Endothelial cell (in vitro differentiated cells): ENCODE measurements at regions not wholly inside any gene's neighbourhood (a gene's known extent, or its start where the extent isn't known, plus 50 kb on each side); places are given as distances from the start of the nearest gene placed in this dataset.

Experiments used
- DNase-seq: peaks from one replicate; pipeline ENCODE4 v3.0.0; 2021; ENCODE audit warnings: low spot score
- H3K27ac Mint-ChIP-seq: one replicate; pipeline ENCODE4 v1.8.0; 2021; ENCODE audit warnings: mixed read lengths, inconsistent platforms; ENCODE audit not compliant: unreplicated experiment
- H3K27me3 Mint-ChIP-seq: one replicate; pipeline ENCODE4 v1.8.0; 2021; ENCODE audit warnings: mild to moderate bottlenecking, moderate library complexity, mixed read lengths, inconsistent platforms; ENCODE audit not compliant: unreplicated experiment
- H3K36me3 Mint-ChIP-seq: one replicate; pipeline ENCODE4 v1.8.0; 2021; ENCODE audit warnings: mild to moderate bottlenecking, low read depth, mixed read lengths, inconsistent platforms; ENCODE audit not compliant: unreplicated experiment
- H3K4me1 Mint-ChIP-seq: one replicate; pipeline ENCODE4 v1.8.0; 2021; ENCODE audit warnings: mild to moderate bottlenecking, mixed read lengths, inconsistent platforms; ENCODE audit not compliant: unreplicated experiment
- H3K4me3 Mint-ChIP-seq: one replicate; pipeline ENCODE4 v1.8.0; 2021; ENCODE audit warnings: mild to moderate bottlenecking, mixed read lengths, inconsistent platforms; ENCODE audit not compliant: unreplicated experiment
- H3K9me3 Mint-ChIP-seq: one replicate; pipeline ENCODE4 v1.8.0; 2021; ENCODE audit warnings: mixed read lengths, inconsistent platforms; ENCODE audit not compliant: unreplicated experiment
- TF ChIP-seq, protein P1 (sequence below): fragments of 200-600 bp; sonication (generic); IDR thresholded peaks from one replicate; pipeline ENCODE4 v1.5.0; 2021; ENCODE audit warnings: antibody characterized with exemption; ENCODE audit not compliant: unreplicated experiment

DNA sequence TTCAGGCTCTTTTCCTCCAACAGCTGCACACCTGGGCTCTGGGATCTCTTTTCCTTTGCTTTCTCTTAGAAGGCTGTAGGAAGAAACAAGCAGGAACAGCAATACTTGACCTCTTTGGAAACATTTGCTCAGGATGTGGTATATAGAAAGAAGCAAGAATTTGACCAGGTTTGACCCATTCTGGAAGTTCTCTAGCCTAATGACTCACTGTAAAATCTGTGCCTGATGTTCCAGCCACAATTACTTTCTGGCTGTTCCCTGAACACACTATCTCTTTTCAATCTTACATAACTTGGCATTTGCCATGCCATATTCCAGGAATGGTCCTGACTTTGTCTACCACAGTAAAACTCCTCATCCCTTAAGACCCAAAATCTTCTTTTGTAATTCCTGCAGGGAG is 419.9 kb upstream of the DAB1 start:
- Mint-ChIP-seq H3K36me3 (peaks cover 9% of the 10 kb centered on the region), H3K9me3 (peaks cover 18% of the 10 kb centered on the region), H3K4me1 (no peaks in the 10 kb centered on the region), H3K27ac (no peak overlapping the region), H3K4me3 (no peak overlapping the region), H3K27me3 (peaks cover 5% of the 10 kb centered on the region)
- TF ChIP-seq, protein P1, sequence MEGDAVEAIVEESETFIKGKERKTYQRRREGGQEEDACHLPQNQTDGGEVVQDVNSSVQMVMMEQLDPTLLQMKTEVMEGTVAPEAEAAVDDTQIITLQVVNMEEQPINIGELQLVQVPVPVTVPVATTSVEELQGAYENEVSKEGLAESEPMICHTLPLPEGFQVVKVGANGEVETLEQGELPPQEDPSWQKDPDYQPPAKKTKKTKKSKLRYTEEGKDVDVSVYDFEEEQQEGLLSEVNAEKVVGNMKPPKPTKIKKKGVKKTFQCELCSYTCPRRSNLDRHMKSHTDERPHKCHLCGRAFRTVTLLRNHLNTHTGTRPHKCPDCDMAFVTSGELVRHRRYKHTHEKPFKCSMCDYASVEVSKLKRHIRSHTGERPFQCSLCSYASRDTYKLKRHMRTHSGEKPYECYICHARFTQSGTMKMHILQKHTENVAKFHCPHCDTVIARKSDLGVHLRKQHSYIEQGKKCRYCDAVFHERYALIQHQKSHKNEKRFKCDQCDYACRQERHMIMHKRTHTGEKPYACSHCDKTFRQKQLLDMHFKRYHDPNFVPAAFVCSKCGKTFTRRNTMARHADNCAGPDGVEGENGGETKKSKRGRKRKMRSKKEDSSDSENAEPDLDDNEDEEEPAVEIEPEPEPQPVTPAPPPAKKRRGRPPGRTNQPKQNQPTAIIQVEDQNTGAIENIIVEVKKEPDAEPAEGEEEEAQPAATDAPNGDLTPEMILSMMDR, result no peak
- no peak for DNase-seq

DNA sequence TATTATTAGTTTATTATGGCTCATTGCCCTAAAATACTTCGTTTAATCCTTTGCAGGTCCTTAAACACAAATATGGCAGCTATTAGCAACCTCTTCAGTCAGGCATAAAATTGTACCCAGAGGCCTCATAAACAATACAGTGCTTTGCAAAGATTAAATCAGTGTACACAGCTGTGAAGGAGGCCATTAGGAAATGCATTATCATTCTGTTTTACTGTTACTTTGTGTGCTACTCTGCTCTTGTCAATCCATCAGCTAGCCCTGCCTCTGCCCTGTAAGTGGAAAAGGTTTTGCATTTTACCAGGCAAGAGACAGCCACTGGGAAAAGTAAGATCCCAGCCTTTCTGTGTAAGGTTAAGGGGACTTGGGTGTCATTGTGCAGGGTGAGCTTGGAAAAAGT is 415.7 kb upstream of the DAB1 start:
- H3K27ac Mint-ChIP-seq, result no peak overlapping the region
- no peaks in the 10 kb centered on the region for H3K4me1 Mint-ChIP-seq
- peaks cover 2% of the 10 kb centered on the region for H3K27me3 Mint-ChIP-seq
- peaks cover 9% of the 10 kb centered on the region for H3K36me3 Mint-ChIP-seq
- DNase-seq, result no peak
- H3K9me3 Mint-ChIP-seq, result peaks cover 18% of the 10 kb centered on the region
- TF ChIP-seq, protein P1, result no peak
- no peak overlapping the region for H3K4me3 Mint-ChIP-seq

DNA sequence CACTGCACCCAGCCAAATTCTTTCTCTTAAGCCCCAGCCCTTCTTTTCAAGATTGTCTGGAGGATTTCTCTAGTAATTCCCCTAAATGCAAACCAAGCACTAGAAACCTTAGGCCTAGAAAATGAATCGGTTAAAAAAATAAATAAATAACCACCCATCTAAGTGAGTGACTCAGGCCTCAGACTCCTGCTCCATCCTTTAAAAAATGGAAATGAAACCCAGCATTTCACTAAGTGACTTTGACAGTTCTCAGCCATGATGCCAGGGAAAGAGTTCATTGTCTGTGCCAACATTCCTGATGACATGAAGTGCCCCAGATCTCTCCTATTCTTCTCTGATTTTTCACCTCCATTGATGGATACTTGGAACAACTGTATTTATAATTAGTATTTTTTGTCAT is 415.2 kb upstream of the DAB1 start:
- Mint-ChIP-seq H3K9me3 (peaks cover 18% of the 10 kb centered on the region), H3K27me3 (peaks cover 2% of the 10 kb centered on the region), H3K27ac (no peak overlapping the region), H3K4me3 (no peak overlapping the region), H3K36me3 (peaks cover 9% of the 10 kb centered on the region), H3K4me1 (no peaks in the 10 kb centered on the region)
- DNase-seq, result no peak
- TF ChIP-seq, protein P1, result no peak

DNA sequence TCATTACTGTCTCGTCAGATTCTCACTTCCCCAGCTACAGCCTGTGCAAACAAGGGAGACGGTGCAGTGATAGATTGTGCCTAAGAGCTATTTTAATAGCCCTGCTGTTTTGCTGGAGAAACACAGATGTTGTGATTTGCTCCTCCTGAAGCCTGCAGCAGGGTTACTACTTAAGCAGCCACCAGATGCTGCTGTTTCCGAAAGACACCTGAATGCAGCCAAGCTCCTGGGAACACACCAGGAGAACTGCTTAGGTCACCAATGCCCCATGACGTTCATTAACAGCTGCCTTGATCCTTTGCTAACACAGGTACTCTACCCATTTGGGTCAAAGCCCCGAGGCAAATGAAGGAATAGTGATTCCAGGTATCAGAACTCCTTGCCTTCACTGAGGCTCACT is 411.8 kb upstream of the DAB1 start:
- Mint-ChIP-seq H3K27me3 (no peaks in the 10 kb centered on the region), H3K4me3 (no peak overlapping the region), H3K36me3 (peaks cover 6% of the 10 kb centered on the region), H3K27ac (no peak overlapping the region), H3K4me1 (no peaks in the 10 kb centered on the region), H3K9me3 (peaks cover 7% of the 10 kb centered on the region)
- no peak for DNase-seq
- TF ChIP-seq, protein P1, result no peak

DNA sequence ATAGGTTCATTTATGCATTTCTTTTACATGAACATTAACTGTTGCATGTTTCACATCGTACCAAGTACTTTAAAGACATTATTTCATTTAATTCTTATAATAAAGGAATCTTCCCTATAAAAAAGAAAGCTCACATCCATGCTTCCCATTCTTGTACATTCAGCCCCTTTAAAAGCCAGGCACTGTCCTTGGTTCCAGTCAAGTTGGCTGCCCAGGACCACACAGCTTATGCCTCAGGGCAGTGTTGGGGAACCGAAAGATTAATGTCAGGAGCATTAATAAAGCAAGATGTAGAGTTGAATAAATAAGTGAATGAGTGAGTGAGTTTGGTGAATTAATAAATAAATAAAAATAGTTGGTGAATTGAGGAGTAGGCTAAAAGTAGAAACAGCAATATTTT is 409.4 kb upstream of the DAB1 start:
- no peak overlapping the region for H3K27ac Mint-ChIP-seq
- TF ChIP-seq, protein P1, result no peak
- no peaks in the 10 kb centered on the region for H3K9me3 Mint-ChIP-seq
- H3K4me1 Mint-ChIP-seq, result no peaks in the 10 kb centered on the region
- peaks cover 2% of the 10 kb centered on the region for H3K27me3 Mint-ChIP-seq
- no peaks in the 10 kb centered on the region for H3K36me3 Mint-ChIP-seq
- H3K4me3 Mint-ChIP-seq, result no peak overlapping the region
- DNase-seq, result no peak
